Liver (tissue), 8 donors: ENCODE measurements at regions not wholly inside any gene's neighbourhood (a gene's known extent, or its start where the extent isn't known, plus 50 kb on each side); places are given as distances from the start of the nearest gene placed in this dataset.
A peak's percentile ranks its signal among the peaks of the same experiment; 100 is the strongest.

Source experiments
- DNase-seq: peaks from one replicate; pipeline ENCODE4 v3.0.0-alpha.2; 2017; ENCODE audit warnings: low spot score
- H3K27ac ChIP-seq, 2 donors: one replicate each; pipeline ENCODE4 v1.7.0; 2013; ENCODE audit warnings: inconsistent platforms in 2 of 2, low read length in 2 of 2, control low read depth in 1 of 2, low read depth in 1 of 2, mild to moderate bottlenecking in 1 of 2
- H3K27me3 ChIP-seq, 4 donors: one replicate each; pipeline versions ENCODE4 v1.6.1 to v1.7.0; 2013; ENCODE audit warnings: low read length in 3 of 4, inconsistent platforms in 1 of 4, mild to moderate bottlenecking in 1 of 4, moderate library complexity in 1 of 4; ENCODE audit not compliant: control insufficient read depth in 4 of 4, insufficient read depth in 4 of 4
- H3K36me3 ChIP-seq, 4 donors: one replicate each; pipeline versions ENCODE4 v1.6.1 to v1.7.0; 2013; ENCODE audit warnings: low read length in 3 of 4, mild to moderate bottlenecking in 3 of 4, low read depth in 1 of 4, moderate library complexity in 1 of 4; ENCODE audit not compliant: control insufficient read depth in 4 of 4, insufficient read depth in 3 of 4
- H3K4me1 ChIP-seq, 4 donors: one replicate each; pipeline versions ENCODE4 v1.6.1 to v1.7.0; 2013; ENCODE audit warnings: low read length in 3 of 4, mild to moderate bottlenecking in 3 of 4, moderate library complexity in 1 of 4; ENCODE audit not compliant: control insufficient read depth in 4 of 4, insufficient read depth in 4 of 4
- H3K4me3 ChIP-seq, 3 donors: one replicate each; pipeline versions ENCODE4 v1.6.1 to v1.7.0; 2013; ENCODE audit warnings: low read length in 3 of 3, control low read depth in 1 of 3, low read depth in 1 of 3, mild to moderate bottlenecking in 1 of 3
- H3K9ac ChIP-seq, 2 donors: one replicate each; pipeline ENCODE4 v1.7.0; 2013; ENCODE audit warnings: low read length in 2 of 2, mild to moderate bottlenecking in 2 of 2, moderate library complexity in 2 of 2, control low read depth in 1 of 2, low read depth in 1 of 2
- H3K9me3 ChIP-seq, 4 donors: one replicate each; pipeline versions ENCODE4 v1.6.1 to v1.7.0; 2013; ENCODE audit warnings: low read length in 3 of 4; ENCODE audit not compliant: control insufficient read depth in 4 of 4
- ATF3 ChIP-seq: IDR thresholded peaks from 2 replicates; pipeline ENCODE4 v1.6.1; 2016; ENCODE audit warnings: antibody characterized with exemption
- CTCF ChIP-seq: fragments of 150-350 bp; IDR thresholded peaks from 2 replicates; pipeline ENCODE4 v1.5.1; 2017; ENCODE audit warnings: improper control_type of control experiment, low read depth, low read length; ENCODE audit not compliant: missing input control
- EGR1 ChIP-seq, 2 donors: IDR thresholded peaks; 2 replicates each; pipeline ENCODE4 v1.6.1; 2016 to 2018; ENCODE audit warnings: antibody characterized with exemption in 2 of 2, low read depth in 2 of 2
- FOXA1 ChIP-seq: IDR thresholded peaks from 2 replicates; pipeline ENCODE4 v1.6.1; 2016; ENCODE audit warnings: antibody characterized with exemption
- GABPA ChIP-seq, 2 donors: IDR thresholded peaks in 1 of 2; conservative IDR thresholded peaks in 1 of 2; 2 replicates each; pipeline ENCODE4 v1.6.1; 2016; ENCODE audit warnings: antibody characterized with exemption in 2 of 2, mild to moderate bottlenecking in 1 of 2, moderate library complexity in 1 of 2
- HNF4A ChIP-seq, 2 donors: conservative IDR thresholded peaks; 2 replicates each; pipeline ENCODE4 v1.6.1; 2016; ENCODE audit warnings: antibody characterized with exemption in 2 of 2, mild to moderate bottlenecking in 2 of 2
- HNF4G ChIP-seq: IDR thresholded peaks from 2 replicates; pipeline ENCODE4 v1.6.1; 2016; ENCODE audit warnings: antibody characterized with exemption
- MAX ChIP-seq: IDR thresholded peaks from 2 replicates; pipeline ENCODE4 v1.6.1; 2016; ENCODE audit warnings: antibody characterized with exemption
- NR2F2 ChIP-seq: IDR thresholded peaks from 2 replicates; pipeline ENCODE4 v1.6.1; 2016; ENCODE audit warnings: antibody characterized with exemption
- RAD21 ChIP-seq, 2 donors: IDR thresholded peaks; 2 replicates each; pipeline ENCODE4 v1.6.1; 2016; ENCODE audit warnings: antibody characterized with exemption in 2 of 2, mild to moderate bottlenecking in 2 of 2
- RXRA ChIP-seq, 2 donors: IDR thresholded peaks; 2 replicates each; pipeline ENCODE4 v1.6.1; 2017 to 2018; ENCODE audit warnings: antibody characterized with exemption in 2 of 2, mild to moderate bottlenecking in 1 of 2
- SP1 ChIP-seq: IDR thresholded peaks from 2 replicates; pipeline ENCODE4 v1.6.1; 2018; ENCODE audit warnings: antibody characterized with exemption, mild to moderate bottlenecking
- TAF1 ChIP-seq: conservative IDR thresholded peaks from 2 replicates; pipeline ENCODE4 v1.6.1; 2016; ENCODE audit warnings: antibody characterized with exemption, mild to moderate bottlenecking
- YY1 ChIP-seq: IDR thresholded peaks from 2 replicates; pipeline ENCODE4 v1.6.1; 2016; ENCODE audit warnings: antibody characterized with exemption, mild to moderate bottlenecking
- WGBS: extraction: QIAGEN DNeasy Blood & Tissue Kit; methylation state at CpG from one replicate; pipeline ENCODE4 v1.1.7; 2013; 5-methylcytosine and 5-hydroxymethylcytosine counted together
- TF ChIP-seq, protein P1 (sequence below): IDR thresholded peaks from 2 replicates; pipeline ENCODE4 v1.6.1; 2016; ENCODE audit warnings: antibody characterized with exemption, mild to moderate bottlenecking
- TF ChIP-seq, protein P2 (sequence below): IDR thresholded peaks from 2 replicates; pipeline ENCODE4 v1.6.1; 2016; ENCODE audit warnings: antibody characterized with exemption
- donor health status: healthy.
- donor health status: healthy.
- donor health status: healthy.
- donor health status: healthy.
- donor health status: healthy.

GRCh38 chr11:128195756-128196155 is 391.6 kb downstream of the ETS1 start:
- Histone ChIP-seq H3K9me3 (no peaks in the 10 kb centered on the region), H3K27me3 (no peaks in the 10 kb centered on the region), H3K4me1 (peaks cover 0 to 3% (median 0%) of the 10 kb centered on the region in 4 donors), H3K9ac (no peak overlapping the region), H3K4me3 (no peak overlapping the region), H3K36me3 (no peaks in the 10 kb centered on the region), H3K27ac (no peak overlapping the region)
- DNase-seq: no peak
- WGBS: 57% methylated on average over 1 of the region's 1 CpG
- TF ChIP-seq HNF4G: no peak
- TF ChIP-seq FOXA1: no peak
- TF ChIP-seq RXRA (IDR thresholded peaks at IDR 0.05): no peak
- no peak for TF ChIP-seq TAF1
- TF ChIP-seq, protein P1, sequence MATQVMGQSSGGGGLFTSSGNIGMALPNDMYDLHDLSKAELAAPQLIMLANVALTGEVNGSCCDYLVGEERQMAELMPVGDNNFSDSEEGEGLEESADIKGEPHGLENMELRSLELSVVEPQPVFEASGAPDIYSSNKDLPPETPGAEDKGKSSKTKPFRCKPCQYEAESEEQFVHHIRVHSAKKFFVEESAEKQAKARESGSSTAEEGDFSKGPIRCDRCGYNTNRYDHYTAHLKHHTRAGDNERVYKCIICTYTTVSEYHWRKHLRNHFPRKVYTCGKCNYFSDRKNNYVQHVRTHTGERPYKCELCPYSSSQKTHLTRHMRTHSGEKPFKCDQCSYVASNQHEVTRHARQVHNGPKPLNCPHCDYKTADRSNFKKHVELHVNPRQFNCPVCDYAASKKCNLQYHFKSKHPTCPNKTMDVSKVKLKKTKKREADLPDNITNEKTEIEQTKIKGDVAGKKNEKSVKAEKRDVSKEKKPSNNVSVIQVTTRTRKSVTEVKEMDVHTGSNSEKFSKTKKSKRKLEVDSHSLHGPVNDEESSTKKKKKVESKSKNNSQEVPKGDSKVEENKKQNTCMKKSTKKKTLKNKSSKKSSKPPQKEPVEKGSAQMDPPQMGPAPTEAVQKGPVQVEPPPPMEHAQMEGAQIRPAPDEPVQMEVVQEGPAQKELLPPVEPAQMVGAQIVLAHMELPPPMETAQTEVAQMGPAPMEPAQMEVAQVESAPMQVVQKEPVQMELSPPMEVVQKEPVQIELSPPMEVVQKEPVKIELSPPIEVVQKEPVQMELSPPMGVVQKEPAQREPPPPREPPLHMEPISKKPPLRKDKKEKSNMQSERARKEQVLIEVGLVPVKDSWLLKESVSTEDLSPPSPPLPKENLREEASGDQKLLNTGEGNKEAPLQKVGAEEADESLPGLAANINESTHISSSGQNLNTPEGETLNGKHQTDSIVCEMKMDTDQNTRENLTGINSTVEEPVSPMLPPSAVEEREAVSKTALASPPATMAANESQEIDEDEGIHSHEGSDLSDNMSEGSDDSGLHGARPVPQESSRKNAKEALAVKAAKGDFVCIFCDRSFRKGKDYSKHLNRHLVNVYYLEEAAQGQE: no peak
- no peak for TF ChIP-seq YY1
- no peak for TF ChIP-seq ATF3
- no peak for TF ChIP-seq HNF4A (conservative IDR thresholded peaks at IDR 0.05)
- no peak for TF ChIP-seq GABPA (IDR thresholded peaks at IDR 0.05 in 1 of 2, conservative IDR thresholded peaks at IDR 0.05 in 1 of 2)
- no peak for TF ChIP-seq NR2F2
- no peak for TF ChIP-seq EGR1 (IDR thresholded peaks at IDR 0.05; ENCODE audit: low read depth in 2 of 2)
- TF ChIP-seq, protein P2, sequence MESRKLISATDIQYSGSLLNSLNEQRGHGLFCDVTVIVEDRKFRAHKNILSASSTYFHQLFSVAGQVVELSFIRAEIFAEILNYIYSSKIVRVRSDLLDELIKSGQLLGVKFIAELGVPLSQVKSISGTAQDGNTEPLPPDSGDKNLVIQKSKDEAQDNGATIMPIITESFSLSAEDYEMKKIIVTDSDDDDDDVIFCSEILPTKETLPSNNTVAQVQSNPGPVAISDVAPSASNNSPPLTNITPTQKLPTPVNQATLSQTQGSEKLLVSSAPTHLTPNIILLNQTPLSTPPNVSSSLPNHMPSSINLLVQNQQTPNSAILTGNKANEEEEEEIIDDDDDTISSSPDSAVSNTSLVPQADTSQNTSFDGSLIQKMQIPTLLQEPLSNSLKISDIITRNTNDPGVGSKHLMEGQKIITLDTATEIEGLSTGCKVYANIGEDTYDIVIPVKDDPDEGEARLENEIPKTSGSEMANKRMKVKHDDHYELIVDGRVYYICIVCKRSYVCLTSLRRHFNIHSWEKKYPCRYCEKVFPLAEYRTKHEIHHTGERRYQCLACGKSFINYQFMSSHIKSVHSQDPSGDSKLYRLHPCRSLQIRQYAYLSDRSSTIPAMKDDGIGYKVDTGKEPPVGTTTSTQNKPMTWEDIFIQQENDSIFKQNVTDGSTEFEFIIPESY: no peak
- no peak for TF ChIP-seq MAX
- TF ChIP-seq RAD21 (IDR thresholded peaks at IDR 0.05): no peak

GRCh38 chr11:128195057-128195751 is 392.2 kb downstream of the ETS1 start:
- Histone ChIP-seq H3K36me3 (no peaks in the 10 kb centered on the region), H3K27ac (no peak overlapping the region), H3K9me3 (no peaks in the 10 kb centered on the region), H3K4me1 (peaks cover 0 to 3% (median 0%) of the 10 kb centered on the region in 4 donors), H3K27me3 (no peaks in the 10 kb centered on the region), H3K4me3 (no peak overlapping the region), H3K9ac (no peak overlapping the region)
- TF ChIP-seq SP1 (peak; percentile 11), RXRA (IDR thresholded peaks at IDR 0.05) (peak; percentile 5 to 8), NR2F2 (peak; percentile 81), RAD21 (IDR thresholded peaks at IDR 0.05) (peak; percentile 64 to 70), FOXA1 (no peak), GABPA (IDR thresholded peaks at IDR 0.05 in 1 of 2, conservative IDR thresholded peaks at IDR 0.05 in 1 of 2) (no peak), CTCF (no peak)
- DNase-seq: no peak
- 51% methylated on average over 6 of the region's 6 CpGs for WGBS
